Endodermal cell (in vitro differentiated cells): ENCODE measurements at regions not wholly inside any gene's neighbourhood (a gene's known extent, or its start where the extent isn't known, plus 50 kb on each side); places are given as distances from the start of the nearest gene placed in this dataset.

Experiments
- DNase-seq: peaks from one replicate; pipeline ENCODE4 v3.0.0-alpha.2; 2017
- H3K27ac ChIP-seq: 2 replicates; pipeline ENCODE4 v1.5.1; 2013; ENCODE audit warnings: mild to moderate bottlenecking, low read depth, low read length, moderate library complexity
- H3K27me3 ChIP-seq: 2 replicates; pipeline ENCODE4 v1.6.1; 2013; ENCODE audit warnings: mild to moderate bottlenecking, low read length, moderate library complexity; ENCODE audit not compliant: insufficient read depth, control insufficient read depth, poor library complexity, severe bottlenecking
- H3K36me3 ChIP-seq: 2 replicates; pipeline ENCODE4 v1.7.0; 2013; ENCODE audit warnings: mild to moderate bottlenecking, low read length, moderate library complexity; ENCODE audit not compliant: control insufficient read depth, insufficient read depth
- H3K4me1 ChIP-seq: one replicate; pipeline ENCODE4 v1.7.0; 2013; ENCODE audit warnings: low read length; ENCODE audit not compliant: control insufficient read depth, insufficient read depth
- H3K4me3 ChIP-seq: 2 replicates; pipeline ENCODE4 v1.5.1; 2013; ENCODE audit warnings: mild to moderate bottlenecking, low read length, moderate library complexity
- H3K9ac ChIP-seq: 2 replicates; pipeline ENCODE4 v1.6.1; 2013; ENCODE audit warnings: mild to moderate bottlenecking, low read length, moderate library complexity; ENCODE audit not compliant: poor library complexity, severe bottlenecking; ENCODE audit errors: extremely low read depth
- H3K9me3 ChIP-seq: 2 replicates; pipeline ENCODE4 v1.6.1; 2013; ENCODE audit warnings: mild to moderate bottlenecking, low read length, moderate library complexity; ENCODE audit not compliant: control insufficient read depth
- H3K27ac Mint-ChIP-seq: 2 replicates; pipeline ENCODE4 v1.8.0; 2020; ENCODE audit warnings: mixed read lengths
- H3K27me3 Mint-ChIP-seq: 2 replicates; pipeline ENCODE4 v1.8.0; 2021; ENCODE audit warnings: mild to moderate bottlenecking, mixed read lengths; ENCODE audit not compliant: insufficient read depth
- H3K36me3 Mint-ChIP-seq: 2 replicates; pipeline ENCODE4 v1.8.0; 2020; ENCODE audit warnings: low read depth, mixed read lengths
- H3K4me1 Mint-ChIP-seq: 2 replicates; pipeline ENCODE4 v1.8.0; 2020; ENCODE audit warnings: mixed read lengths
- H3K4me3 Mint-ChIP-seq: 2 replicates; pipeline ENCODE4 v1.8.0; 2020; ENCODE audit warnings: mild to moderate bottlenecking, moderate library complexity, mixed read lengths
- H3K9me3 Mint-ChIP-seq: 2 replicates; pipeline ENCODE4 v1.8.0; 2020; ENCODE audit warnings: mild to moderate bottlenecking, mixed read lengths
- CTCF ChIP-seq: fragments of 200-600 bp; sonication (generic); conservative IDR thresholded peaks from 2 replicates; pipeline ENCODE4 v1.5.0; 2021; ENCODE audit warnings: antibody characterized with exemption, mild to moderate bottlenecking
- WGBS, 2 experiments: methylation state at CpG; one replicate each; pipeline versions ENCODE4 v1.1.5 to v1.1.7; 2013; ENCODE audit warnings: missing lambda C conversion rate in 2 of 2, mixed read lengths in 1 of 2; ENCODE audit not compliant: insufficient coverage in 1 of 2, insufficient read length in 1 of 2; 5-methylcytosine and 5-hydroxymethylcytosine counted together

GRCh38 chr1:189775343-189775742, 702.3 kb downstream of the BRINP3 start:
- WGBS, 2 experiments = 100% methylated on average over 1 of the region's 1 CpG
- DNase-seq = no peak
- Mint-ChIP-seq H3K9me3 (no peaks in the 10 kb centered on the region), H3K36me3 (no peaks in the 10 kb centered on the region), H3K4me3 (no peak overlapping the region), H3K4me1 (peaks cover 5% of the 10 kb centered on the region), H3K27ac (no peak overlapping the region), H3K27me3 (peaks cover 3% of the 10 kb centered on the region)
- H3K36me3 ChIP-seq = no peaks in the 10 kb centered on the region
- H3K9ac ChIP-seq = no peak overlapping the region
- no peak for TF ChIP-seq CTCF
- no peaks in the 10 kb centered on the region for H3K4me1 ChIP-seq
- H3K27me3 ChIP-seq = peaks cover 8% of the 10 kb centered on the region
- H3K27ac ChIP-seq = no peak overlapping the region
- no peak overlapping the region for H3K4me3 ChIP-seq
- H3K9me3 ChIP-seq = no peaks in the 10 kb centered on the region

- H3K27ac ChIP-seq = no peak overlapping the region
- Mint-ChIP-seq H3K4me1 (peaks cover 5% of the 10 kb centered on the region), H3K27me3 (peaks cover 3% of the 10 kb centered on the region), H3K36me3 (no peaks in the 10 kb centered on the region), H3K27ac (no peak overlapping the region), H3K4me3 (no peak overlapping the region), H3K9me3 (no peaks in the 10 kb centered on the region)
- no peak for TF ChIP-seq CTCF
- no peaks in the 10 kb centered on the region for H3K36me3 ChIP-seq
- H3K4me3 ChIP-seq = no peak overlapping the region
- no peak for DNase-seq
- no peaks in the 10 kb centered on the region for H3K9me3 ChIP-seq
- H3K4me1 ChIP-seq = no peaks in the 10 kb centered on the region
- H3K27me3 ChIP-seq = peaks cover 8% of the 10 kb centered on the region
- no peak overlapping the region for H3K9ac ChIP-seq
- WGBS, 2 experiments = 95% methylated on average over 1 of the region's 1 CpG; no CpG with 5 or more reads in 1 of the 2 experiments
These were observed 698.6 kb downstream of the BRINP3 start for GRCh38 chr1:189779034-189779433.

- no peak overlapping the region for H3K27ac Mint-ChIP-seq
- no peaks in the 10 kb centered on the region for H3K9me3 ChIP-seq
- H3K9me3 Mint-ChIP-seq = no peaks in the 10 kb centered on the region
- H3K4me1 Mint-ChIP-seq = no peaks in the 10 kb centered on the region
- WGBS, 2 experiments = 82 to 90% methylated on average over 2 of the region's 2 CpGs
- H3K27ac ChIP-seq = no peak overlapping the region
- H3K4me3 ChIP-seq = no peak overlapping the region
- TF ChIP-seq CTCF = no peak
- no peak overlapping the region for H3K9ac ChIP-seq
- no peak overlapping the region for H3K4me3 Mint-ChIP-seq
- H3K27me3 ChIP-seq = peaks cover 1% of the 10 kb centered on the region
- DNase-seq = no peak
- peaks cover 3% of the 10 kb centered on the region for H3K27me3 Mint-ChIP-seq
- H3K36me3 Mint-ChIP-seq = no peaks in the 10 kb centered on the region
- no peaks in the 10 kb centered on the region for H3K36me3 ChIP-seq
- H3K4me1 ChIP-seq = no peaks in the 10 kb centered on the region
These were observed 695.4 kb downstream of the BRINP3 start for GRCh38 chr1:189782295-189782694.
